Stimulated activated CD4-positive, alpha-beta T cell treated with anti-CD3 and anti-CD28 coated beads, Interleukin-1b, Interleukin-23, amount 100 ng/mL, for 1 hour (primary cell): ENCODE measurements at regions not wholly inside any gene's neighbourhood (a gene's known extent, or its start where the extent isn't known, plus 50 kb on each side); places are given as distances from the start of the nearest gene placed in this dataset.
"Not testable (repeated sequence)": the region's sequence is repeated elsewhere in the genome, so short reads cannot be mapped to it uniquely, and the experiment has no call there.

Source experiments
- DNase-seq, 2 donors: peaks; one replicate each; pipeline ENCODE4 v3.0.0-alpha.2; 2020; ENCODE audit warnings: low read depth in 2 of 2

DNA sequence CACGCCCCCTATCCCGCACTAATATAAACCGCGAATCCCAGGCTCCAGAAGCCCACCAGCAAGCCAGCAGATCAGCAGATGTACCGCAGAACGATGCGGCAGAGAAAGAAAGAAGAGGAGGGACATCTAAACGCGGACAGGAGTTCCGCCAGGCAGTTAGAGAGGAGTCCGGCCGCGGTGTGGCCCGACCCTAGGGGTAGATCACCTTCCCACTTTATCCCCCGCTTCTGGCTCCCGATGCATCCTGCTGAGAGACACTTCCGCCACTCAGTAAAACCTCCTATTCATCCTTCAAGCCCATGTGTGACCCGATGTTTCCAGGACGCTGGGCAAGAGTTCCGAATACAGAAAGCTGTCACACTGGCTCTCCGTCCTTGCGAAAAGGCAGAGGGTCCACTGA lies 1046.8 kb downstream of the SLITRK5 start:
- no peak for DNase-seq

DNA sequence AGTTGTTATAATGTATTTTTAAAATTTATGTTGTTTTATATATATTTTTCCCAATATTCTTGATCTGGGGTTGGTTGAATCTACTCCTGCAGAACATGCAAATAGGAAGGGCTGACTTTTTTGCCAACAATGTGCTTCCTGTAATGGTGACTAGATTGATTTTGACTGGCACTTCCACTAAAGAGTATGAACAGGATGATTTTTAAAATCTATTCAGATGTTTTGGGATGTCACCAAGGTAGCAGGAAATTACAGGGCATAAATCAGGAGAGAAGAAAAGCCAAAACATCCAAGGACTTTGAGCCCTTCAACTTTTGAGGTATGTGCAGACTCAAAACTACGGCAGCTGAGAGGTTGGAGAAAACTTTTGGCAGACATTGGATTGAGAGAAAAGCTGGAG lies 1047.6 kb downstream of the SLITRK5 start:
- DNase-seq: no peak

DNA sequence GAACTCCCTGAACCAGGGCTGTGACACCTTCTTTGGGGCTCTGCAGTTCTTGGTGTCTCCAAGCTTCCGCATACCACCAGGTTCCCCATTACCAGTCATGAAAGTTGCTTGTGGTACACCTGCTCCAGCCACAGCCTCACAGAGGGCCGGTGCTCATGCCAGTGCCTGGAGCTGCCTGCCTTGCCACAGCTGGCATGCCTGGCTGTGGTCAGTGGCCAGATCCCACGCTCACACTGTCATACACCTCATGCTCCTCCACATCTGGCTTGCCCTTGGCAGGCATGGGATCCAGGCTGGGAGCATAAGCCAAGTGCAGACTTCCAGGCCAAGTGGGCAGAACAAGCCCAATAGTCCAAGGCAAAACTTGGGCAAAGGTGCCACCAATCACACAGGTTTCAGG lies 1054.9 kb downstream of the SLITRK5 start:
- no peak for DNase-seq

DNA sequence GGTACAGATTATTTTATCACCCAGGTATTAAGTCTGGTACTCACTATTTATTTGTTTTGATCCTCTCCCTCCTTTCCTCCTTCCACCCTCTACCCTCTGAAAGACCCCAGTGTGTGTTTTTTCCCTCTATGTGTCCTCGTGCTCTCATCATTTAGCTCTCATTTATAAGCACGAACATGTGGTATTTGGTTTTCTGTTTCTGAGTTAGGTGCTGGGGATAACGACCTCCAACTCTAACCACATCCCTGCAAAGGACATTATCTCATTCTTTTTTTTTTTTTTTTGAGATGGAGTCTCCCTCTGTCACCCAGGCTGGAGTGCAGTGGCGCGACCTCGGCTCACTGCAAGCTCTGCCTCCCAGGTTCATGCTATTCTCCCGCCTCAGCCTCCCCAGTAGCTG lies 1056.1 kb downstream of the SLITRK5 start:
- not testable (repeated sequence) for DNase-seq

DNA sequence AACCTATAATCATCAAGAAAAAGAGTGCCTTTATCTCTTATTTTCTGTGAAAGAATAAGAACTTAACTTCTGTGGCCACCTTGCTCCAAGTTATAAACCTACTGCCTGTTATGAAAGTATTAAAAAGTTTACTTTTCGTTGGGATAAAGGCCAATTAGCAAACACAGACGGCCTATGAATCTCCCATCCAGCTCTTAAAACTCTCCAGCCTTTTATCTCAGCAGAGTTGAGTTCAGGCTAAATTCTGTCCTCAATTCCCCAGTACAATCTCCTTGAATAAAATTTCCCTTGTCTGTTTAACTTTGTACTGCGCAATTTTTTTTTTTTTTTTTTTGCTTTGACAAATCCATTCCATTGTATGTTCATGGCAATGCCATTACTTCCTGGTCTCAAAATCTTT lies 1058.4 kb downstream of the SLITRK5 start:
- no peak for DNase-seq

DNA sequence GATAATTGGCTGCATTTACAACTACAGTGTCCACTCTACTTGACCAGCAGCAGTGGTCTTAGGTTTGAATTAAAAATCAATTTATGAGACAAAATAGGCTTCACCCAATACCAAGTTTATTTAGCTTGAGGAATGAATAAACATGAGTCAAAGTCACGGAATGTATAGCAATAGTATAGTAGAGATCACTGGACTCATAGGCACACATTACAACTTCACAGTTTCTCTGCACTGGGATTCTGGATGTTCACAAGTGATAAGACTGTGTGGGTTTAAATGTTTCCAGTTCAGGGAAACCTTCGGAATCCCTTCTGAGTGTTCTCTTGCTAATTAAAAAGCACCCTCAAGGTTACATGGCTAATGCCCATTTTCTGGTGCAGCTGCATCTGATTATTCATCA lies 1064.9 kb downstream of the SLITRK5 start:
- no peak for DNase-seq

DNA sequence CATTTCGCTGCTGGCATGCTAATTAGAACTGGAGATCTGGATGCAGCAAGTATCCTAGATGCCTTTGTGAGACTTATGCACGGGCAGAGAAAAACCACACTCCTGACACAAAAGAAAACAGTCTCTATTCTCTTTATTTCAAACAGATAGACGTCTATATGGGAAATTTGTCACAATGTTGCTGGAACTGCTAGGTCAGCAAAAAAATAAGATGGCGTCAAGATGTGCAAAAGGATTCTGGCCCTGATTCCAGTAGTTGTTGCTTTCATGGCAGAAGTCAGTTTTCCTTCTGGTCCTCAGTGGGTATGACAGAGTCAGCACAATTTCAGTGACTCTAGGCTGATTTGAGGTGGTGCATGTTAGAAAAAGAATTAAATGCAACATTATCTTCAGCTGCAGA lies 1068.0 kb downstream of the SLITRK5 start:
- no peak for DNase-seq

DNA sequence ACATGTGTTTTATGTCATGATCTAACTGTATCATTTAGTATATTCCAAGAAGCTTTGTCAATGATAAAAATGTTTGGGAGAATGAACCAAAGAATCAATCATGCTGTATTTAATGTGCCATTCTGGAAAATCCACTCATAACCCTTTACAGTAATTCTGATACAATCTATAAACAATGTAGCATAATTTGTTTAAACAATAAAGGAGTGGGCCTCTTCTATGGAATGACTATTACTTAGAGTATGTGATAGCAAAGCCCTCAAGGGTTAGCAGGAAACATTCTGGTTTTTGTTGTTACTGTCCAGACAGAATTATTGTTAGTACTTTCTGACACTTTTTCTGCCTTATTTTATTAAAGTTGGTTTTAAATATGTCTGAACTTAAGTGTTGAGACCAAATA lies 1073.1 kb downstream of the SLITRK5 start:
- DNase-seq: no peak

DNA sequence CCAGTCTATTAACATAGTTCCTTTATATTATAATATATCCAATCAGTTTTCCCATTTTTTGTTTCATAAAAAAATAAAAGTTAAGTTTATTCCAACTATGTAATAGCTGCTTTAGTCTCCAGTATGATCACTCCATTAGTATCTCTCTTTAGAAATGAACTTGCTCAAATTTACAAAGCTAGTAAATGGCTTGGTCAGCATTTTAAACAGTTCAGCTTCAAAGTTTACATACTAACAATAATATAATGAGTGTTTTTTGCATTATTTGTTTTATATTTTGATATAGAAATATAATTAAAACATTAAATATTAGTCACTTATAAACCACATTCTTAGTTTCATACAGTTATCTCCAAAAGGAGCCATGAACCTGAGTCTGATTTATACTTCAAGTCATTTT lies 1073.8 kb downstream of the SLITRK5 start:
- no peak for DNase-seq

DNA sequence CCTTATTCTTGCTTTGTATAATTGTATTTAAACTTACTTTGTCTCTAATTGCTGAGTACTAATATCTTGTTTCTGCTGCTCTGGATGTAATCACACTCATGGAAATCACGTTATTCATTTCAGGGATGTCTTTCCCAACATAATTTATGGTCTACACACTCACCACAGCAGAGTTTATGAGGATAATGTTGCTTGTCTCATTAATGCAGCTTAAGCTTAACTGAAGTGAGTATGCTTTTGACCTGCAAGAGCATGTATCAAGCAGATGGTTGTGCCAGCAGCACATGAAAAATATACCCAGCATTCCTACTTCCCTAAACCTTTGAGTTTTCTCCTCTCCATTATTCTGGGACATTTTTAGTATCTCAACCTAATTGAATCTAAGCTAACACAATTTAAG lies 1080.9 kb downstream of the SLITRK5 start:
- DNase-seq: no peak

DNA sequence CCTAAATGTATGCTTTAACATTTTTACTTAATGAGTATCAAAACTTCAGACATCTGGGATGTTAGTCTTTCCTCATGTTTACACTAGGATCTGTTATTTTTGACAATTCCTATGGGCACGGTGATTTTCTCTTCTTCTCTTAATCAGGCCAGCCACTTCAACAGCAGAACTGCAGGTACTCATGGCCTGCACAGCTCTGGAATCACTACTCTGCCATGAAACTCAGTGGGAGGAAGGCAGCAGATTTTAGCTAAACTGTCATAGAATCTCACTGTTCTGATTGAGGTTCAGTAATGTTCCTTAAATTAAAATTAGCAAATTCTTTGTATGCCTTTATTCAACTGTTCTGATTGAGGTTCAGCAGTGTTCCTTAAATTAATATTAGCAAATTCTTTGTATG lies 1083.0 kb downstream of the SLITRK5 start:
- DNase-seq: no peak

DNA sequence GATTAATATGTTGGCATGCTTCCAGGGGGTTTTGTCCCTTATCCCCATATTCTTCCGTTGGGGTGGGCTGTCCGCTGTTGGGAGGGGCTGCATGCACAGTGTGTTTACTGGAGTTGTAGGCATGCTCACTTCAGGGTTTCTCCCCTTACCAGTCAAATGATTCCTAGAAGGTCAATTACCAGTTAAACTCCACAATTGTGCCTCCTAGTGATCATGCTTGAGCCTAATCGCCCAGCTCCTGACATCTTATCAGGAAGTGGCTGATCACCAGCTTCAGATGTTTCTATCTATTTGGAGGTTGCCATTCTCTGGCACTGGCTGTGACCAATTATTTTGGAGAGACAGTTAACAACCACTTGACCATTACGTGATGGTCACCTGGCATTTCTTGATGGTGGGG lies 1090.0 kb downstream of the SLITRK5 start:
- no peak for DNase-seq

DNA sequence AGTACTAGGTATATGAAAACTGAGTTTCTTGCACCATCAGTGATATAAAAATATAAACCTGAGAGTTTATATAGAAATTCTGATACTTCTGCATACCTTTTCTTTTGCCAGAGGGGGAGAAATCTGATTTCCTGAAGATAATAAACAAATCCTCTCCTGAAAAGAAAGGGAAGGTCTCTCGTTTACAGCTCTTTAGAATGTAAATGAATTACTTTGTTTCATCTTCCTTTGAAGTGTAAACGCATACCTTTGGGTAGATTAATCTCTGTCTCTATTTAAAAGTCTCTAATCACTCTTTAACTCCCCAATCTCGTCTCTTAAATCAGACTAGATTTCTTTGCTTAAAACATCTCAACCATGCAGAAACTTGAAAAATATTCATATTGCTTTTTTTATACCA lies 1092.9 kb downstream of the SLITRK5 start:
- DNase-seq: no peak

DNA sequence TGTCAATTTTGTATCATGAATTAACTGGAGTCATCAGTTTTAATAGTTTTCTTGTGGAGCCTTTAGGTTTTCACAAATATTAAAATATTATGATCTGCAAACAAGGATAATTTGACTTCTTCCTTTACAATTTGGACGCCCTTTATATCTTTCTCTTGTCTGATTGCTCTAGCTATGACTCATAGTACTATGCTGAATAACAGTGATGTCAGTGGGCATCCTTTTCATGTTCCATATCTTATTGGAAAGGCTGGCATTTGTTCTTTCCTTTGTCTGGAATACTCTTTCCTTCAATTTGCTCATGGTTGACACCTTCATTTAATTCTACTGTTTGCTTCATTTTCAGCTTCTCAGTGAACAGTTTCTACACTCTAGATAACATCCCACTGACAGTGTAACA lies 1129.3 kb downstream of the SLITRK5 start:
- no peak for DNase-seq

DNA sequence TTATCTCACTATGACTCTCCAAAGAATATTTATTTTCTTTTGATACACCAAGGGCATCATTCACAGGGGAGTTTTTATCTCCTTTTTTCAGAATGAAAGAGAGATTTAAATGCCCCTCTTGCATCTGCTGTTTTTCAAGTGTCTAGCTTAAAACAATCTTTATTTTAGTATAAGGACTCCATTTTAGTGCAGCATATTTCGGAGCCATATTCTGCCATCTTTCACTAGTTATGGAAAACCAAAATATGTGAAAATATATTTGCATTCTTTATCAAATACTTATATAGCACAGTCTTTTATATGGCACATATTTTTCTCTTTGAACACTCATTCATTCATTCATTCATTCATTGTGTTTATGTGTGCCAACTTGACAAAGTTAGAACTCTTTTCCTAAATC lies 1130.2 kb downstream of the SLITRK5 start:
- no peak for DNase-seq

DNA sequence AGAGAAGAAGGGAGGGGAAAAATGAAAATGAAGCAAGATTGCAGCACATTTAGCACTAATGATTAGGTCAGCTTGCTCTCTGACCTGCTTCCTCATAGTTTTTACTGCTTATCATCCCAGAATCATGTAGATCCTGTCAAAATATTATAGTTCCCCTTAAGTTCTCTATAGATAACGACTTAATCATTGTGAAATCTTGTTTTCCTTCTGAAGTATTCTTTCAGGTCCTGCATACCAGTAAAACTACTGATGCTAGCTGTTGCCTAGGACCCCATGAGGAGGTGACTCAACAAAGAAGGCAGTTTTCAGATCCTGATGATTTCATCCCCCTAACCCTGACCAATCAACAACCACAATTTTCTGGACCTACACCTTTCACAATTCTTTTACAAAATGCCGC lies 1131.7 kb downstream of the SLITRK5 start:
- no peak for DNase-seq

DNA sequence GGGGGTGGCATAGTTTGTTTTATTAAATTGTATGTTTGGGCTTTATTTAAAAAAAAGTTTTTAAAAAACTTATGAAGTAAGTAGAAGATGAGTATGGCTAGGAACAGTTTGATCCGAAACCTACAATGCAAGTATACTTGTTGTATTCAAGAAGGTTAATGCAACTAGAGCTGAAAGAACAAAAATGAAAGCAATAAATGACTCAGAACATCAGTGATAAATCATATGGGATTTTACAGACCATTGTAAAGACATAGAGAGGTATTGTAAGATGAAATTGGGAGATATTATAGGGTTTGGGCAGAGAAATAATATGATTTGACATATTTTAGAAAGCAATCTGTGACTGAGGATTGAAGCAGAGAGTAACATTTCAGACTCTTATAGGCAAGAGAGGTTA lies 1135.3 kb downstream of the SLITRK5 start:
- no peak for DNase-seq

DNA sequence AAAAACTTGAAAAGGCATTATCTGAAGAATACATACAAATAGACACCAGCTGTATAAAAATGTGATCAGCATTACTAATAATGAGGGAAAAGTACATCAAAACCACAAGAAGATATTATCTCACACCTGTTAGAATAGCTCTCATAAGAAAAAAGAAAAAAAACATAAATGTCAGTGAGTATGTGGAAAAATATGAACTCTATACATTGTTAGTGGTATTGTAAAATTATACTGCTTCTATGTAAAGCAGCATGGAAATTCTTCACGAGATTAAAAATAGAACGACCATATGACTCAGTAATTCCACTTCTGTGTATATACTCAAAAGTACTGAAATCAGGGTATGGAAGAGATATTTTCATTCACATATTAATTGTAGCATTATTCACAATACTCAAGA lies 1146.4 kb downstream of the SLITRK5 start:
- no peak for DNase-seq

DNA sequence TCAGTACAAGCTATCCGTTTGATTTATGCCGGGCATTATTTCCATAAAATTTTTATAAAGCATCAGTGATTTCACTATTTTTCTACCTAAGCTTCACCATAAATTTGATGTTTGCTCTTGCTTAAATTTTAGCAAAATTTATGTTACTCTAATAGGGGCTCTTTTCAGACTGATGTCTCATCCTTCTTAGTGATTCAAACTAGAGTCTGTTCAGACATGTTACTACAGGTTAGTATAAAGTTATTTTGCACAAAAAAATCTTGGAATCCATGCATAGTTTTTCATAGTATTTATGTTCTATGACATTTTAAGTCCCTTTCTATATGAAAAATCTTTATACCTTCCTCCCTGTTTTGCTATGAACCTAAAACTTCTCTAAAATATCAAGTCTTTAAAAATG lies 1151.9 kb downstream of the SLITRK5 start:
- DNase-seq: no peak

DNA sequence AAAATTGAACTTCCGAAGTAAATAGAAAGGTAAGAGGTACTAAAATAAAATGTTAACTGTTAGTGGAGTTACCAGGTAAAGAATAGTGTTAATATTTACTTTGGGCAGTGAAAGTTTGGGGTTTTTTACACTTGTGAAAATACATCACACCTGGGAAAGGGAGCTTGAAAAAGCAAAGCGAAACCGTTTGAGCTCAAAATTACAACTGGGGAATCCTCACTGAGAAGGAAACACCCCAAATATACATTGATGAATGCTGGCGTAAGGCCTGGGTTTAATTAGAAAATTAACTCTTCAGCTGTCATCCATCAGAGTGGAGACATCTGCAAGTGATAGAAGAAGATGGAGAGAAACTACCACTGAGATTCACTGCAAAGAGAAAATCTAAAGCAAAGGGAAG lies 1153.0 kb downstream of the SLITRK5 start:
- no peak for DNase-seq

DNA sequence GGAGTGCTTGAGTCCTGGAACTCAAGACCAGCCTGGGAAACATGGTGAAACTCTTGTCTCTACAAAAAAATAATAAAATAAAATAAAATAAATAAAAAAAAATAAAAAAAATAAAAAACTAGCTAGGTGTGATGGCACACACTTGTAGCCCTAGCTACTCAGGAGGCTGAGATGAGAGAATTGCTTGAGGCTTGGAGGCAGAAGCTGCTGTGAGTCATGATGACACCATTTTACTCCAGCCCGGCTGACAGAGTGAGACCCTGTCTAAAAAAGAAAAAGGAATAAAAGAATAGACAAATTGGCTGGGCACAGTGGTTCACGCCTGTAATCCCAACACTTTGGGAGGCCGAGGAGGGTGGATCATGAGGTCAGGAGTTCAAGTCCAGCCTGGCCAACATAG lies 1168.9 kb downstream of the SLITRK5 start:
- DNase-seq: no peak

DNA sequence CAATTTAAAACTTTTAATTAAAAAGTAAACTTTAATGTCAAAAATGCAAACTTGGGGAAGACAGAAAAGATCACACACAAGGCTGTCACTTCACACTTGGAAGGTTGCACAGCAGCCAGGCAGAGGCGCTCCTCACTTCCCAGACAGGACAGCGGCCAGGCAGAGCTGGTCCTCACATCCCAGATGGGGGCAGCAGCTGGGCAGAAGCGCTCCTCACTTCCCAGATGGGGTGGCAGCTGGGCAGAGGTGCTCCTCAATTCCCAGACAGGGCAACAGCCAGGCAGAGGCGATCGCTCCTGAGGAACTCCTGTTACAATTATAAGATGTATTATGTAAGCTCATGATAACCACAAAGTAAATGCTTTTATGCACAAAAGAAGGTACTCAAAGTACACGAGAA lies 1181.1 kb downstream of the SLITRK5 start:
- DNase-seq: not testable (repeated sequence)

DNA sequence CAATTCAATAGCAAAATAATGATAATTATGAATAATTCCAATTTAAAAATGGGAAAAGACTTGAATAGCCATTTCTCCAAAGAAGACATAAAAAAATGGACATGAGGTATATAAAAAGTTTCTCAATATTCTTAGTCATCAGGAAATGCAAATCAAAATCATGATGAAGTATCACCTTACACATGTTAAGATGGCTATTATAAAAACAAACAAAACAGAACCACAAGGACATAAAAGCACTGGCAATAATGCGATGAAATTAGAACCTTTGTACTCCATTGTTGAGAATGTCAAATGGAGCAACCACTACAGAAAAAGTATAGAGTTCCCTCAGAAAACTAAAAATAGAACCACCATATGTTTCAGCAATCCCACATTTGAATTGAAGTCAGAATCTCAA lies 1186.1 kb downstream of the SLITRK5 start:
- no peak for DNase-seq

DNA sequence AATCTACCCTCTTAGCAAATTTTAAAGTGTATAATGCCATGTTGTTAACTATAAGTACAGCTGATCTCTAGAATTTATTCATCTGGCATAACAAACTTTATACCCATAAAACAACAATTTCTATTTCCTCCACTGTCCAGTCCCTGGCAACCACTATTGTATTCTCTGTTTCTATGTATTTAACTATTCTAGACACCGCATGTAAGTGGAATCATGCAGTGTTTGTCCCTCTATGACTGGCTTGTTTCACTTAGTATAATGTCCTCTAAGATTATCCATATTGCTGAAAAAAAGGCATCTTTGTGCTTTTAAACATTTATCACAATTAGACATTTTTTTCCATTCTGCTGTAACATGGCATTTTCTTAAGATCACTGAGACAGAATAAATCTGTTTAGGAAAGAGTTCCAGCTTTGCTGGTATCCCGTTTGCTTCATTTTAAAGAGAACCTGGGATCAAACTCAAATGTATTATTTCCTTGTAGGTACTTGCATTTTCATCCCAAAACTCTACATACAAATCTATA lies 1191.0 kb downstream of the SLITRK5 start:
- DNase-seq: no peak

DNA sequence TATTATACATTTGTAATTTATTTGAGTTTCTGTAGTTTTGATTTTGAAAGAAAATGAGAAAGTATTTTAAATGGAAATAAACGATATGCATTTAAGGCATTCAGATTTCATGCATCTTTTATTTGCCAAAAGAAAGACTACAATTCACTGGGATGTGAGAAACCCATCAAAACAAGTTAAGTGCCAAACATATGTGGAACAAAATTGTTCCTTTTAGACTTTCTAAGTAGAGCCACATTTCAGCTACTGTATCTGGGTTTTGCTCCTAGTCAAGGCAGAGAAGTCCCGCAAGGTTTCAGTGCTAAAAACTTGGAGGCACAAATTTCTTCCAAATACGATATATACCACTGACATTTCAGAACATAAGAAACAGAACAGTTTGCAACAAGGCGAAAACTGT lies 1191.9 kb downstream of the SLITRK5 start:
- no peak for DNase-seq
